OCI-LY3 (cell line): ENCODE measurements at regions not wholly inside any gene's neighbourhood (a gene's known extent, or its start where the extent isn't known, plus 50 kb on each side); places are given as distances from the start of the nearest gene placed in this dataset.

Source experiments
- H2AFZ ChIP-seq: fragments of 200-600, 300-600 bp; shearing (Covaris generic); 2 replicates; pipeline ENCODE4 v1.6.0; 2014; ENCODE audit warnings: antibody characterized with exemption, low read depth, low read length
- H3K27ac ChIP-seq: fragments of 200-600, 300-600 bp; sonication (generic); 2 replicates; pipeline ENCODE4 v1.5.1; 2014; ENCODE audit warnings: mild to moderate bottlenecking, low read length, moderate library complexity, mixed read lengths
- H3K27me3 ChIP-seq: fragments of 200-600, 300-600 bp; sonication (generic); 2 replicates; pipeline ENCODE4 v1.6.1; 2014; ENCODE audit warnings: low read depth, low read length, mixed read lengths
- H3K36me3 ChIP-seq: fragments of 200-600, 300-600 bp; sonication (generic); replicated peaks from 2 replicates; pipeline ENCODE3; 2014; ENCODE audit warnings: low read depth, low read length, mixed read lengths
- H3K4me1 ChIP-seq: fragments of 300-600, 200-600 bp; sonication (generic); 2 replicates; pipeline ENCODE4 v1.6.1; 2014; ENCODE audit warnings: low read length, mixed read lengths
- H3K4me2 ChIP-seq: fragments of 200-600, 300-600 bp; sonication (generic); 2 replicates; pipeline ENCODE4 v1.6.1; 2014; ENCODE audit warnings: low read length, mixed read lengths
- H3K4me3 ChIP-seq: fragments of 300-600, 200-600 bp; sonication (generic); 2 replicates; pipeline ENCODE4 v1.5.1; 2014; ENCODE audit warnings: antibody characterized with exemption, mild to moderate bottlenecking, low read length, moderate library complexity
- H3K79me2 ChIP-seq: fragments of 300-600, 200-600 bp; shearing (Covaris generic); 2 replicates; pipeline ENCODE4 v1.6.1; 2014; ENCODE audit warnings: mild to moderate bottlenecking, low read length, mixed read lengths
- H3K9ac ChIP-seq: fragments of 300-600, 200-600 bp; shearing (Covaris generic); 2 replicates; pipeline ENCODE4 v1.6.0; 2014; ENCODE audit warnings: mild to moderate bottlenecking, low read length, moderate library complexity
- H3K9me3 ChIP-seq: fragments of 200-600, 300-600 bp; shearing (Covaris generic); 2 replicates; pipeline ENCODE4 v1.6.1; 2014; ENCODE audit warnings: low read length, mixed read lengths; ENCODE audit not compliant: insufficient read depth
- H4K20me1 ChIP-seq: fragments of 200-600, 300-600 bp; sonication (generic); 2 replicates; pipeline ENCODE4 v1.6.1; 2016; ENCODE audit warnings: low read length, mixed read lengths; ENCODE audit not compliant: insufficient read depth
- EZH2phosphoT487 ChIP-seq: fragments of 200-600 bp; shearing (Covaris generic); IDR thresholded peaks from 2 replicates; pipeline ENCODE4 v1.6.1; 2018; ENCODE audit warnings: antibody characterized with exemption, mixed run types, low read depth
- TF ChIP-seq, protein P1 (sequence below): fragments of 200-600, 300-600 bp; sonication (generic); IDR thresholded peaks from 2 replicates; pipeline ENCODE4 v1.5.1; 2014; ENCODE audit warnings: antibody characterized with exemption, low read length, low read depth

DNA sequence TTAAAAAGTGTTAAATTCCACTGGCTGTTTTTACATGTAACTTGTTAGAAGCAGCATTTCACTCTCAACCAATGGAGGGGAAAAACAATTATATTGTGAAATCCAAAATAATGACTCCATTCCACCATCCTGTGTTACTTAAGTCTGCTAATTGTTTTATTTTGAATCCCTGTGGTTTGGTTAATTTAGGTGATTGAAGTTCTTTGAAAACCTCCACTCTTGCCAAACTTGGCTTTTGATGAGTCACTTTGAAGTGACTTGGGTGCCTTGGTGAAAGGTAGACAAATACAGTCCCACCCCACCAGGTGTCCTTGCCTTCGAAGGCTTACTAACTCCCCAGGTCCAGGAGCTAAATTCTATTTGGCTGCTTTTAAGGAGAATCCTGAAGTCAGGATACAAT is 1303.8 kb upstream of the NRXN1 start:
- no peak for TF ChIP-seq EZH2phosphoT487
- H2AFZ ChIP-seq, result no peak overlapping the region
- no peaks in the 10 kb centered on the region for H3K4me1 ChIP-seq
- H3K4me3 ChIP-seq, result no peak overlapping the region
- H3K27me3 ChIP-seq, result no peaks in the 10 kb centered on the region
- no peaks in the 10 kb centered on the region for H4K20me1 ChIP-seq
- H3K27ac ChIP-seq, result no peak overlapping the region
- no peaks in the 10 kb centered on the region for H3K36me3 ChIP-seq
- H3K79me2 ChIP-seq, result no peaks in the 10 kb centered on the region
- H3K9me3 ChIP-seq, result no peaks in the 10 kb centered on the region
- no peak overlapping the region for H3K4me2 ChIP-seq
- no peak overlapping the region for H3K9ac ChIP-seq

DNA sequence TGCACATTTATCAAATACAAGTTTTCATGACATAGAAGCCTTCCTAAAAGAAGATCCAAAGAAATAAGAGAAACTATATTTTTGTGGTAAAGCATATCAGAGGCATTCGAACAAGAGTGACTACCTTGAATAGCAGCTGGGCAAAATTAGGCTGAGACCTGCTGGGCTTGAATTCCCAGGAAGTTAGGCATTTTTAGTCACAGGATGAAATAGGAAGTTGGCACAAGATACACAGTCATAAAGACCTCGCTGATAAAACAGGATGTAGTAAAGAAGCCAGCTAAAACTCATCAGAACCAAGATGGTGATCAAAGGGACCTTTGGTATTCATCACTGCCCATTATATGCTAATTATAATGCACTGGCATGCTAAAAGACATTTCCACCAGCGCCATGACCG is 1302.3 kb upstream of the NRXN1 start:
- Histone ChIP-seq H3K9ac (no peak overlapping the region), H3K79me2 (no peaks in the 10 kb centered on the region), H3K4me3 (no peak overlapping the region), H4K20me1 (no peaks in the 10 kb centered on the region), H3K27ac (no peak overlapping the region), H3K27me3 (no peaks in the 10 kb centered on the region), H2AFZ (no peak overlapping the region), H3K4me1 (no peaks in the 10 kb centered on the region), H3K36me3 (no peaks in the 10 kb centered on the region), H3K9me3 (no peaks in the 10 kb centered on the region), H3K4me2 (no peak overlapping the region)
- TF ChIP-seq EZH2phosphoT487, result no peak
- TF ChIP-seq, protein P1, sequence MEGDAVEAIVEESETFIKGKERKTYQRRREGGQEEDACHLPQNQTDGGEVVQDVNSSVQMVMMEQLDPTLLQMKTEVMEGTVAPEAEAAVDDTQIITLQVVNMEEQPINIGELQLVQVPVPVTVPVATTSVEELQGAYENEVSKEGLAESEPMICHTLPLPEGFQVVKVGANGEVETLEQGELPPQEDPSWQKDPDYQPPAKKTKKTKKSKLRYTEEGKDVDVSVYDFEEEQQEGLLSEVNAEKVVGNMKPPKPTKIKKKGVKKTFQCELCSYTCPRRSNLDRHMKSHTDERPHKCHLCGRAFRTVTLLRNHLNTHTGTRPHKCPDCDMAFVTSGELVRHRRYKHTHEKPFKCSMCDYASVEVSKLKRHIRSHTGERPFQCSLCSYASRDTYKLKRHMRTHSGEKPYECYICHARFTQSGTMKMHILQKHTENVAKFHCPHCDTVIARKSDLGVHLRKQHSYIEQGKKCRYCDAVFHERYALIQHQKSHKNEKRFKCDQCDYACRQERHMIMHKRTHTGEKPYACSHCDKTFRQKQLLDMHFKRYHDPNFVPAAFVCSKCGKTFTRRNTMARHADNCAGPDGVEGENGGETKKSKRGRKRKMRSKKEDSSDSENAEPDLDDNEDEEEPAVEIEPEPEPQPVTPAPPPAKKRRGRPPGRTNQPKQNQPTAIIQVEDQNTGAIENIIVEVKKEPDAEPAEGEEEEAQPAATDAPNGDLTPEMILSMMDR, result no peak

DNA sequence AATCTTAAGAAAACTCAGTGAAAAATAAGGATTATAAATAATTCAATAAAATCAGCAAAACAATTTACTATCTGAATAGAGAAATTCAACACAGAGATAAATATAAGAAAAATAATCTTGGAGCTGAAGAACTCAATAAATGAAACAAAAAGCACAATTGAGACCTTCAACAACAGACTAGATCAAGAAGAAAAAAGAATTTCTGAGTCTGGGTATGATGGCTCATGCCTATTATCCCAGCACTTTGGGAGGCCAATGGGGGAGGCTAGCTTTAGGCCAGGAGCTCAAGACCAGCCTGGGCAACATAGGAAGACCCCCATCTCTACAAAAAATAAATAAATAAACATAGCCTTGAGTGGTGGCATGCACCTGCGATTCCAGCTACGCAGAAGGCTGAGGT is 1295.7 kb upstream of the NRXN1 start:
- Histone ChIP-seq H3K4me1 (no peaks in the 10 kb centered on the region), H3K27me3 (no peaks in the 10 kb centered on the region), H3K9ac (no peak overlapping the region), H3K4me3 (no peak overlapping the region), H3K79me2 (no peaks in the 10 kb centered on the region), H3K9me3 (no peaks in the 10 kb centered on the region), H3K36me3 (no peaks in the 10 kb centered on the region), H3K27ac (no peak overlapping the region), H2AFZ (no peak overlapping the region), H3K4me2 (no peak overlapping the region), H4K20me1 (no peaks in the 10 kb centered on the region)
- TF ChIP-seq, protein P1, result no peak
- TF ChIP-seq EZH2phosphoT487, result no peak

- Histone ChIP-seq H3K36me3 (no peaks in the 10 kb centered on the region), H3K79me2 (no peaks in the 10 kb centered on the region), H3K4me1 (no peaks in the 10 kb centered on the region), H4K20me1 (no peaks in the 10 kb centered on the region), H3K4me2 (no peak overlapping the region), H3K9me3 (no peaks in the 10 kb centered on the region), H3K27me3 (no peaks in the 10 kb centered on the region), H2AFZ (no peak overlapping the region), H3K9ac (no peak overlapping the region), H3K4me3 (no peak overlapping the region), H3K27ac (no peak overlapping the region)
- TF ChIP-seq EZH2phosphoT487, result no peak
Measured at GRCh38 chr2:52314231-52314630, 1282.3 kb upstream of the NRXN1 start.

DNA sequence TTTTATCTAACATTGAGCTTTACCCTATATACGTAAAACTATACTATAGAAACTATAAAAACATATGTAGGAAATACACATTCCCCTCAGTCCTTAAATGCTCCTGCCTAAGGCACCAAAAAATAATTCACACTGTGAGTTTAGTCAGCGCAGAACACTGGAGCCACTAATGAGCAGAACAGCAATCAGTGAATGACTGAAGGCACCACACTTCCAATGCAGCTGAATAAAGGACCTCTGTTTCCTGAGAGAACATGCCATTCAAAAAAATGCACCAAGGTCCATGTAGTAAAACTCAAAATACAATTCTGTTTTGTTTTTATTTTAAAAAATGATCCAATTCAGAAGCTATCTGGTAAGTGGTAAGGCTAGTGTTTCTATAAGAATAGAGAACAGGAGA is 1280.6 kb upstream of the NRXN1 start:
- H3K4me1 ChIP-seq, result no peaks in the 10 kb centered on the region
- no peaks in the 10 kb centered on the region for H3K36me3 ChIP-seq
- TF ChIP-seq, protein P1, result no peak
- TF ChIP-seq EZH2phosphoT487, result no peak
- no peaks in the 10 kb centered on the region for H3K9me3 ChIP-seq
- H3K4me3 ChIP-seq, result no peak overlapping the region
- no peaks in the 10 kb centered on the region for H3K27me3 ChIP-seq
- no peak overlapping the region for H3K4me2 ChIP-seq
- no peaks in the 10 kb centered on the region for H4K20me1 ChIP-seq
- H2AFZ ChIP-seq, result no peak overlapping the region
- H3K9ac ChIP-seq, result no peak overlapping the region
- H3K79me2 ChIP-seq, result no peaks in the 10 kb centered on the region
- no peak overlapping the region for H3K27ac ChIP-seq
